Panc1 (cell line): ENCODE measurements at regions not wholly inside any gene's neighbourhood (a gene's known extent, or its start where the extent isn't known, plus 50 kb on each side); places are given as distances from the start of the nearest gene placed in this dataset.

Source experiments
- ATAC-seq: fragments of 200-7000 bp; cut with Tn5 transposase; 2 replicates; pipeline ENCODE4 v1.9.1; 2020; ENCODE audit warnings: mild to moderate bottlenecking, moderate library complexity
- BruUV-seq: library from RNA; stranded (reverse); fragments of 400-500 nt; replicated peaks from 2 replicates; lab custom pipeline; 2021; lab: Mats Ljungman, UMichigan
- CTCF ChIA-PET: fragments of 300-600 bp; sonication (Branson Sonifier 250); formaldehyde crosslinking; loops from one replicate; lab custom pipeline; 2022; ENCODE audit warnings: antibody characterized with exemption; lab: Charles Lee
- POLR2A ChIA-PET: fragments of 300-600 bp; sonication (Branson Sonifier 250); formaldehyde crosslinking; loops from one replicate; lab custom pipeline; 2022; ENCODE audit warnings: antibody characterized with exemption; lab: Charles Lee
- DNase-seq: peaks from one replicate; pipeline ENCODE4 v3.0.0-alpha.2; 2010; ENCODE audit warnings: low read depth, low spot score
- H3K27ac ChIP-seq: 2 replicates; pipeline ENCODE4 v1.5.1; 2011; ENCODE audit warnings: mild to moderate bottlenecking, low read length, inconsistent platforms
- H3K27me3 ChIP-seq: fragments of 200-500 bp; sonication (Bioruptor generic); 2 replicates; pipeline ENCODE4 v1.6.0; 2014; ENCODE audit warnings: low read length, inconsistent platforms; ENCODE audit not compliant: control insufficient read depth, insufficient read depth
- H3K36me3 ChIP-seq: fragments of 200-500 bp; sonication (Bioruptor generic); 2 replicates; pipeline ENCODE4 v1.5.1; 2014; ENCODE audit warnings: inconsistent platforms, mild to moderate bottlenecking, low read length, moderate library complexity; ENCODE audit not compliant: control insufficient read depth, insufficient read depth
- H3K4me1 ChIP-seq: 2 replicates; pipeline ENCODE4 v1.5.1; 2011; ENCODE audit warnings: inconsistent platforms, mild to moderate bottlenecking, low read length, moderate library complexity; ENCODE audit not compliant: control insufficient read depth, insufficient read depth
- H3K4me3 ChIP-seq, 2 experiments: 2 replicates each; pipeline ENCODE4 v1.5.1; 2011 to 2012; ENCODE audit warnings: low read depth in 2 of 2, low read length in 2 of 2, mild to moderate bottlenecking in 2 of 2, inconsistent platforms in 1 of 2, moderate library complexity in 1 of 2
- H3K9me3 ChIP-seq: fragments of 200-500 bp; sonication (Bioruptor generic); 2 replicates; pipeline ENCODE4 v1.5.1; 2014; ENCODE audit warnings: low read depth, mild to moderate bottlenecking, inconsistent platforms, low read length, moderate library complexity; ENCODE audit not compliant: control insufficient read depth, insufficient read depth
- POLR2AphosphoS5 ChIP-seq: IDR thresholded peaks from 2 replicates; pipeline ENCODE4 v1.6.1; 2012; ENCODE audit warnings: mild to moderate bottlenecking, low read depth, low read length, moderate library complexity
- REST ChIP-seq, 2 experiments: IDR thresholded peaks; 2 replicates each; pipeline ENCODE4 v1.6.1; 2011 to 2012; ENCODE audit warnings: low read depth in 2 of 2, control low read depth in 1 of 2, low read length in 1 of 2, mild to moderate bottlenecking in 1 of 2, moderate library complexity in 1 of 2; ENCODE audit not compliant: insufficient read depth in 1 of 2
- SIN3A ChIP-seq: IDR thresholded peaks from 2 replicates; pipeline ENCODE4 v1.6.1; 2012; ENCODE audit warnings: low read depth, mild to moderate bottlenecking, low read length, moderate library complexity, borderline replicate concordance; ENCODE audit not compliant: insufficient read depth
- TCF7L2 ChIP-seq: IDR thresholded peaks from 2 replicates; pipeline ENCODE4 v1.6.1; 2011; ENCODE audit warnings: mild to moderate bottlenecking, low read depth, low read length, inconsistent platforms
- in situ Hi-C: cut with HindIII; loops from 2 replicates; pipeline ENCODE4 v1.10.0; 2016; ENCODE audit warnings: low sequenced_read_pairs, low pct_unique_long_range_greater_than_20kb
- intact Hi-C: fragments of 100-400 bp; cut with micrococcal nuclease; formaldehyde crosslinking; loops from one replicate; pipeline ENCODE4 v1.10.0; 2022; ENCODE audit not compliant: unreplicated experiment
- TF ChIP-seq, protein P1 (sequence below): fragments of 450-650 bp; IDR thresholded peaks from 2 replicates; pipeline ENCODE4 v1.5.1; 2017; ENCODE audit warnings: mild to moderate bottlenecking

- intact Hi-C loops: no loop called here
- BruUV-seq: no TSS peak
- H3K27me3 ChIP-seq: no peaks in the 10 kb centered on the region
- no peak for ATAC-seq
- CTCF ChIA-PET: no interaction called here
- H3K4me3 ChIP-seq: no peak overlapping the region
- peaks cover 5% of the 10 kb centered on the region; the same call in 1 of the 2 replicates for H3K9me3 ChIP-seq
- H3K27ac ChIP-seq: no peak overlapping the region
- no peaks in the 10 kb centered on the region for H3K4me1 ChIP-seq
- TF ChIP-seq TCF7L2 (no peak), SIN3A (no peak), REST (IDR thresholded peaks at IDR 0.05; ENCODE audit: insufficient read depth in 1 of 2, low read depth in 2 of 2, low read length in 1 of 2) (no peak), POLR2AphosphoS5 (no peak)
- TF ChIP-seq, protein P1, sequence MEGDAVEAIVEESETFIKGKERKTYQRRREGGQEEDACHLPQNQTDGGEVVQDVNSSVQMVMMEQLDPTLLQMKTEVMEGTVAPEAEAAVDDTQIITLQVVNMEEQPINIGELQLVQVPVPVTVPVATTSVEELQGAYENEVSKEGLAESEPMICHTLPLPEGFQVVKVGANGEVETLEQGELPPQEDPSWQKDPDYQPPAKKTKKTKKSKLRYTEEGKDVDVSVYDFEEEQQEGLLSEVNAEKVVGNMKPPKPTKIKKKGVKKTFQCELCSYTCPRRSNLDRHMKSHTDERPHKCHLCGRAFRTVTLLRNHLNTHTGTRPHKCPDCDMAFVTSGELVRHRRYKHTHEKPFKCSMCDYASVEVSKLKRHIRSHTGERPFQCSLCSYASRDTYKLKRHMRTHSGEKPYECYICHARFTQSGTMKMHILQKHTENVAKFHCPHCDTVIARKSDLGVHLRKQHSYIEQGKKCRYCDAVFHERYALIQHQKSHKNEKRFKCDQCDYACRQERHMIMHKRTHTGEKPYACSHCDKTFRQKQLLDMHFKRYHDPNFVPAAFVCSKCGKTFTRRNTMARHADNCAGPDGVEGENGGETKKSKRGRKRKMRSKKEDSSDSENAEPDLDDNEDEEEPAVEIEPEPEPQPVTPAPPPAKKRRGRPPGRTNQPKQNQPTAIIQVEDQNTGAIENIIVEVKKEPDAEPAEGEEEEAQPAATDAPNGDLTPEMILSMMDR: no peak
- no peak for DNase-seq
- in situ Hi-C loops: no loop called here
- no peaks in the 10 kb centered on the region for H3K36me3 ChIP-seq
- POLR2A ChIA-PET: no interaction called here
Observed at GRCh38 chr5:173524136-173524535, 92.3 kb downstream of the BOD1 start.

DNA sequence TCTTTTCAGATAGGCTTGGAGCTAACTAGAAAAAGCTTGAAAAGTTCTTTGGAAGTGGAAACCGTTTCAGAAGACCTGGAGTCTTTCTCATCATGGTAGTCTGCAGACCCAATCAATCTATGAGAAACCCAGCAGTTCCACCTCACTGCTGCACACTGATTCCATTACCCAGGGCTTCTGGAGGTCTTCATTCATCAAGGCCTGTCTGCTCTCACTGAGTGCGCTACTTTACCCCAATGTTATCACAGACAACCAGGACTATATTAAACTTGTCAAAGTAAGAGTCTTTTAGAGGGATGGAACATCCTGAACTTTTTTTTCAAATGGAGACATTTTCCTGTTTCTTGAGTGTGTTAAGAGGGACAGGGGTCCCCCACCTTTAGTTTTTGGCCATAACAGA, 93.1 kb downstream of the BOD1 start:
- POLR2A ChIA-PET: no interaction called here
- Histone ChIP-seq H3K4me3 (no peak overlapping the region), H3K9me3 (peaks cover 5% of the 10 kb centered on the region; the same call in 1 of the 2 replicates), H3K36me3 (no peaks in the 10 kb centered on the region), H3K27ac (no peak overlapping the region), H3K4me1 (no peaks in the 10 kb centered on the region), H3K27me3 (no peaks in the 10 kb centered on the region)
- DNase-seq (no peak), ATAC-seq (no peak)
- intact Hi-C loops: no loop called here
- TF ChIP-seq TCF7L2: no peak
- no peak for TF ChIP-seq POLR2AphosphoS5
- TF ChIP-seq REST (IDR thresholded peaks at IDR 0.05; ENCODE audit: insufficient read depth in 1 of 2, low read depth in 2 of 2, low read length in 1 of 2): no peak
- TF ChIP-seq, protein P1: no peak
- TF ChIP-seq SIN3A: no peak
- CTCF ChIA-PET: no interaction called here
- BruUV-seq: no TSS peak
- in situ Hi-C loops: no loop called here
